Mucosa of descending colon (tissue), 3 donors: ENCODE measurements at regions not wholly inside any gene's neighbourhood (a gene's known extent, or its start where the extent isn't known, plus 50 kb on each side); places are given as distances from the start of the nearest gene placed in this dataset.

Experiments
- ATAC-seq: fragments of 200-7000 bp; cut with Tn5 transposase; one replicate; pipeline ENCODE4 v1.9.1; 2020; ENCODE audit warnings: mild to moderate bottlenecking, moderate library complexity
- DNase-seq, 3 donors: peaks; one replicate each; pipeline ENCODE4 v3.0.0-alpha.2; 2020
- H3K36me3 ChIP-seq: fragments of 200-600 bp; one replicate; pipeline ENCODE4 v1.8.0; 2021; ENCODE audit warnings: low read depth, mild to moderate bottlenecking
- H3K4me1 ChIP-seq: fragments of 200-600 bp; one replicate; pipeline ENCODE4 v1.8.0; 2021; ENCODE audit warnings: low read depth, mild to moderate bottlenecking
- H3K4me3 ChIP-seq: fragments of 200-600 bp; one replicate; pipeline ENCODE4 v1.8.0; 2021; ENCODE audit warnings: mild to moderate bottlenecking
- H3K9me3 ChIP-seq: fragments of 200-600 bp; one replicate; pipeline ENCODE4 v1.8.0; 2021; ENCODE audit warnings: mild to moderate bottlenecking
- intact Hi-C, 2 donors: fragments of 100-400 bp; cut with DNase I in 1 of 2; cut with micrococcal nuclease in 1 of 2; formaldehyde crosslinking; loops; one replicate each; pipeline versions ENCODE4 v1.11.0 to v1.11.1; 2022; cut with DNase I, micrococcal nuclease
- TF ChIP-seq, protein P1 (sequence below): fragments of 200-600 bp; IDR thresholded peaks from one replicate; pipeline ENCODE4 v1.8.0; 2022; ENCODE audit warnings: antibody characterized with exemption, mild to moderate bottlenecking
- donor health status: DM: no; HTN: no; CAD: no; lungs with moderate emphysema.
- donor health status: DM: no; HTN: no; CAD: no.
- donor health status: DM: no; HTN: yes; CAD: no.

DNA sequence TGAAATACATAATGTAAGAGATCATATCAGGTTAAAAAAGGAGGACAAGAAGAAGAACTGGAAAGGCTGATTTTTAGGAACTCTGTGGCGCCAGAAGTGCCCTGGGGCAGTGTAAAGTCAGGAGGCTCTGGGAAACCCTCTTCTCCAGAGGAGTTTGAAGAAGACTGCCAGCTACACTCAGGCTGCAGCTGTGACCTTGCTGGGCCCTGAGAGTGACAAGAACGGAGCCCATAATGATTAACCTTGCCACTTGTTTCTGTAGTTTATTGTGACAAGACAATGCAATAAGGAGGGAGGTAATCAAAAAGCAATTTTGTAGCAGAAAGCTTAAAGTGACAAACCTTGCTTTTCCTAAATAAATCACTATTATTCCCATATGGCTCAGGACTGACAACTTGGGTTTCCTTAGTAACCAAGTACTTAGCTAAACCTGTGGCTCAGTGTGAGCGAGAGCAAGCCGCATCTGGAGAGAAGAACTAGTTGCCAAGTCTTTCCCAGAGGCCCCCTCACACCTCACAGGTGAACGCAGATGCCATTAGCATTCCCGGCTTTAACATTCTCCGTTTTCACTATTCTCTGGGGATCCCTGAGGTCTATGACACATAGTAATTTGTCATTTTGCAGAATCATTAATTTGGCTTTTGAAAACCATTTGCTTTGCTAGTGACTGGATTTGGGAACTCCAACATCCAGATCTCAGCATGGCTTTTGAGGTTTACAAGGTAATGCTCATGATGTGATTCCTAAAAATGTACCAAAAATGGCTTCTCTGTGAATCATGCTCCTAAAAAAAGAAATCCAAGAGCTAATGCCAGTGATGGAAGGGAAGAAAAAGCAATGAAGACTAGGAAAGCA is 115.9 kb downstream of the OMA1 start:
- no peaks in the 10 kb centered on the region for H3K4me1 ChIP-seq
- no peak for ATAC-seq
- TF ChIP-seq, protein P1, sequence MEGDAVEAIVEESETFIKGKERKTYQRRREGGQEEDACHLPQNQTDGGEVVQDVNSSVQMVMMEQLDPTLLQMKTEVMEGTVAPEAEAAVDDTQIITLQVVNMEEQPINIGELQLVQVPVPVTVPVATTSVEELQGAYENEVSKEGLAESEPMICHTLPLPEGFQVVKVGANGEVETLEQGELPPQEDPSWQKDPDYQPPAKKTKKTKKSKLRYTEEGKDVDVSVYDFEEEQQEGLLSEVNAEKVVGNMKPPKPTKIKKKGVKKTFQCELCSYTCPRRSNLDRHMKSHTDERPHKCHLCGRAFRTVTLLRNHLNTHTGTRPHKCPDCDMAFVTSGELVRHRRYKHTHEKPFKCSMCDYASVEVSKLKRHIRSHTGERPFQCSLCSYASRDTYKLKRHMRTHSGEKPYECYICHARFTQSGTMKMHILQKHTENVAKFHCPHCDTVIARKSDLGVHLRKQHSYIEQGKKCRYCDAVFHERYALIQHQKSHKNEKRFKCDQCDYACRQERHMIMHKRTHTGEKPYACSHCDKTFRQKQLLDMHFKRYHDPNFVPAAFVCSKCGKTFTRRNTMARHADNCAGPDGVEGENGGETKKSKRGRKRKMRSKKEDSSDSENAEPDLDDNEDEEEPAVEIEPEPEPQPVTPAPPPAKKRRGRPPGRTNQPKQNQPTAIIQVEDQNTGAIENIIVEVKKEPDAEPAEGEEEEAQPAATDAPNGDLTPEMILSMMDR = no peak

DNA sequence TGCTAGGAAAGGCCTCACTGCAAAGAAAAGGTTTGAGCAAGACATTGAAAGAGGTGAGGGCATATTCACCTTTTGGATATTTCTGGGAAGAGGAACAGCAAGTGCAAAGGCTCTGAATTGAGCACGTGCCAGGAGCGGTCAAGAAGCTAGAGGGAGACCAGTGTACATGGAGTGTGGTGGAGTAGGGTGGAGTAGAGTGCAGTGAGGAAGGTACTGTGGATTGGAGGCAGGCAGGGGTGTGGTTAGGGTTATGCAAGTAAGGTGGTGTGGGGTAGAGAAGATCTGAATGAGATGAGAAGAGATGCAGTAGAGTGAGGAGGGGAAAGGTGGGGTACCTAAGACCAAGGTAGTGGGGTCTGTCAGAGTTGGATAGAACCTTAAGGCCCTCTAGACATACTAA is 119.6 kb downstream of the OMA1 start:
- TF ChIP-seq, protein P1 = no peak
- DNase-seq = peak in 1 of 3 donors; percentile 15
- no peaks in the 10 kb centered on the region for H3K4me1 ChIP-seq
- H3K4me3 ChIP-seq = no peak overlapping the region
- peak; percentile 59 for ATAC-seq
- intact Hi-C loops = no loop called here
- H3K36me3 ChIP-seq = no peaks in the 10 kb centered on the region
- H3K9me3 ChIP-seq = no peaks in the 10 kb centered on the region

More for the DNA sequence above, 115.9 kb downstream of the OMA1 start:
- no peaks in the 10 kb centered on the region for H3K9me3 ChIP-seq
- no peak for DNase-seq
- no peaks in the 10 kb centered on the region for H3K36me3 ChIP-seq
- H3K4me3 ChIP-seq = no peak overlapping the region
- intact Hi-C loops = no loop called here

DNA sequence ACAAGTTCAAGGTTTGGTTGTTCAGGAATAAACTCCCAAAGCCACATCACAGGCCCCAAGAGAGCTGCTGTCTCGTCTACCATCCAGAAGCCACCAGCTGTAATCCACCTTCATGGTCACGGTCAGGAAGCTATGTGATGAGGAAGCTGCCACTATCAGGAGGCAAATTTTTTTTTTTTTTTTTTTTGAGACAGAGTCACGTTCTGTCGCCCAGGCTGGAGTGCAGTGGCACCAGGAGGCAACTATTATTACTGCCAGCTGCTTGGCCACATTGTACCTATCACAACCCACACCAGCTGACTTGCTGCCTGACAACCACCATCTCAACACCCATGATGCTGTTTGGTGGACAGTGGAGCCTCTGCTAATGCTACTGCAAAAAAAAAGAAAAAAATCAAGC is 124.1 kb downstream of the OMA1 start:
- intact Hi-C loops = no loop called here
- ATAC-seq (no peak), DNase-seq (no peak)
- H3K4me3 ChIP-seq = no peak overlapping the region
- TF ChIP-seq, protein P1 = no peak
- H3K4me1 ChIP-seq = no peaks in the 10 kb centered on the region
- no peaks in the 10 kb centered on the region for H3K9me3 ChIP-seq
- H3K36me3 ChIP-seq = no peaks in the 10 kb centered on the region

DNA sequence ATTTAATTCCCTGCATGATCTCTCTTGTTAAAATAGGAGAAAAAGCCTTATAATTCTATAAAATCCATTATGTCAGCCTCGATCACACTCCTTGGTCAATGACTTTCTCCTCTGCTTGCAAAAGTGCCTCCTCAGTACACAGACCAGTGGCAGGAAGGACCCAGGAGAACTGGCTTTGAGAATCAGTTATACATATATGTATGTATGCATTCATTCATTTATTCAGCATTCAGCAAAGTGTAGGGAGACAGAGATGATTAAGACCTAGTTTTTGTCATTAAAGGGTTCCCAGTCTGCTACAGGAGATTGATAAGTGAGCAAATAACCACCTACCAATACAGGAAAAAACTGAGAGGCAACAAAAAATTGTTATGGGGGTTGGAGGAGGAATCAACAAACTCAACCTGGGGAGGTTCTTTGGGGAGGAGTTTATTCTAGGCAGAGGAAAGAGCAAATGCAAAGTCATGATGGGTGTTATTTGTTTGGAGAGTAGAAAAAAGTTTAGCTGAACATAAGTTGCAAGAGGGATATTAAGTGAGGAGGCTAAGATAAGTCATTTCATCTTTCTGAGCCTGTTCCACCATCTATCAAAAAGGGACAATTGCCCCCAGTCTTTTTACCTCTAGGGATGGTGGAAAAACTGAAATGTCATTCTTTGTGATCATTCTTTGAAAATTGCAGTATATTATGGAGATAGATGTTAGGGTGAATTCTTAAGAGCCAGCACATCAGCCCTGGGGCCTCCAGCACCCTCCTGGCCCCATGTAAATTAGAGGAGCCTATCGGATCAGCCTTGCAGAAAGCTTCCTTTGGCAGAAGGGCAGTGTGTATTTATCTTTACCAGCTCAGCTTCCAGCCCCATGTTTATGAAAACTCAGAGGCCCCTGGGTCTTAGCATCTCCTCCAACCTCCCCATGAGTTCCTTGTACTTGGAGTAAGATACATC is 128.0 kb downstream of the OMA1 start:
- intact Hi-C loops = no loop called here
- H3K36me3 ChIP-seq = no peaks in the 10 kb centered on the region
- TF ChIP-seq, protein P1 = no peak
- no peak overlapping the region for H3K4me3 ChIP-seq
- H3K9me3 ChIP-seq = no peaks in the 10 kb centered on the region
- DNase-seq (no peak), ATAC-seq (no peak)
- no peaks in the 10 kb centered on the region for H3K4me1 ChIP-seq

DNA sequence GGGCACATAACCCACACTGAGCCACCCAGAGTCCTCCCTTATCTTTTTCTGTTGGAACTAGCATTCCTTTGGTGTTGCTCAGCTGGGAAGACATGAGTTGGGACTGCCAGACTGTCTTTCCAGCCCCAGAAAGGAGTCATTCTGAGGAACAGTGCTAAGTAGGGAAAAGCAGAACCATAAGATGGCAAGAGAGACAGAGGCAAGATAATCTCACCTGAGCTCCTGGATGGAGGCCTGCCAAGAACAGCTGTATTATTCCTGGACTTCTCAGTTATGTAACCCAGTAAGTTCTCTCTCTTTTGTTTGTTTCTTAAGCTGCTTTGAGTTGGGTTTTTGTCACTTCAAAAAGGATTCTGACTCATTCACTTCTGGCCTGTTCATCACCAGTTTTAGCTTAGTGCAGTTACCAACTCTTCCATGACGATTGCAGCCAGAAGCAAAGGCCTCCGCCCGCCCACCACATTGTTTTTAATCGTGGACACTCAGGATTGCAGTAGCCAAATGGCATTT is 134.4 kb downstream of the OMA1 start:
- Histone ChIP-seq H3K4me3 (no peak overlapping the region), H3K36me3 (no peaks in the 10 kb centered on the region), H3K4me1 (no peaks in the 10 kb centered on the region), H3K9me3 (no peaks in the 10 kb centered on the region)
- DNase-seq = no peak
- TF ChIP-seq, protein P1 = no peak
- intact Hi-C loops = no loop called here
- no peak for ATAC-seq
